Mammary epithelial cell (primary cell): ENCODE measurements at regions not wholly inside any gene's neighbourhood (a gene's known extent, or its start where the extent isn't known, plus 50 kb on each side); places are given as distances from the start of the nearest gene placed in this dataset.

ENCODE experiments used
- CTCF ChIP-seq, 2 donors: IDR thresholded peaks in 1 of 2; conservative IDR thresholded peaks in 1 of 2; 2 replicates each; pipeline ENCODE4 v1.5.1; 2011 to 2012; ENCODE audit warnings: inconsistent platforms in 2 of 2, low read length in 2 of 2, mild to moderate bottlenecking in 2 of 2, control low read depth in 1 of 2, low read depth in 1 of 2; ENCODE audit not compliant: insufficient read depth in 1 of 2; ENCODE audit errors: extremely low read depth in 1 of 2
- EZH2 ChIP-seq: IDR thresholded peaks from 2 replicates; pipeline ENCODE4 v1.6.1; 2012; ENCODE audit warnings: low read length, inconsistent platforms, borderline replicate concordance

DNA sequence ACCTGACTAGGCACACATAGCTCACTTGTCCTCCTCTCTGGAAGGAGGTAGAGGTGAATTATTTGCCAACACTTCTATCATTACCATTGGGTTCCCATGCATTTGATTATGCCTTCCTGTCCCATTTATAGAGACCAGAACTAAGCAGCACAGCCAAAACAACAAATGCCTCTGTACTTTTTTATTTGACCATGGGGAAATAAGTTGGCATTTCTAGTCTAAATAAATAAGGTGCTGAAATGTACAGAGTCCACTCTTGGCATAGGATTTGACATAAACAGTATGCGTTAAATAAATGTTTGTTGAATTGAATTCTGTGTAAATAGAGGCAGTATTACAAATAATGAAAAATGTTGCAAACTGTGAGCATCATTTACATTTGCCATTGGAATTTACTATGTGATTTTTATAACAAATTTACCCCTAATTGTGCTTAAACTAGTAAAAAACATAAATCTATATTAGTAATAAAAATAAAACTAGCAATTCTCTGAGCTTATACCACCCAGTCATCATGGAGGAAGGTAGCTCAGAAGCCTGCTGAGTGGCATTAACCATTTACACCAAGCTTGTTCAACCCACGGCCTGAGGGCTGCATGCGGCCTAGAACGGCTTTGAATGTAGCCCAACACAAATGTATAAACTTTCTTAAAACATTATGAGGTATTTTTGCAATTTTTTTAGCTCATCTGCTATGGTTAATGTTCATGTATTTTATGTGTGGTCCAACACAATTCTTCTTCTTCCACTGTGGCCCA, 367.8 kb downstream of the FIGN start:
- TF ChIP-seq CTCF (conservative IDR thresholded peaks at IDR 0.05 in 1 of 2, IDR thresholded peaks at IDR 0.05 in 1 of 2; ENCODE audit: extremely low read depth in 1 of 2, insufficient read depth in 1 of 2, low read depth in 1 of 2, low read length in 2 of 2) (no peak), EZH2 (no peak)
